Stimulated activated CD8-positive, alpha-beta memory T cell treated with anti-CD3 and anti-CD28 coated beads, Interleukin-15, amount 100 ng/mL, for 24 hours (primary cell): ENCODE measurements at regions not wholly inside any gene's neighbourhood (a gene's known extent, or its start where the extent isn't known, plus 50 kb on each side); places are given as distances from the start of the nearest gene placed in this dataset.
"Not testable (repeated sequence)": the region's sequence is repeated elsewhere in the genome, so short reads cannot be mapped to it uniquely, and the experiment has no call there.

ENCODE experiments used
- DNase-seq: peaks from one replicate; pipeline ENCODE4 v3.0.0-alpha.2; 2020; ENCODE audit warnings: low read depth

DNA sequence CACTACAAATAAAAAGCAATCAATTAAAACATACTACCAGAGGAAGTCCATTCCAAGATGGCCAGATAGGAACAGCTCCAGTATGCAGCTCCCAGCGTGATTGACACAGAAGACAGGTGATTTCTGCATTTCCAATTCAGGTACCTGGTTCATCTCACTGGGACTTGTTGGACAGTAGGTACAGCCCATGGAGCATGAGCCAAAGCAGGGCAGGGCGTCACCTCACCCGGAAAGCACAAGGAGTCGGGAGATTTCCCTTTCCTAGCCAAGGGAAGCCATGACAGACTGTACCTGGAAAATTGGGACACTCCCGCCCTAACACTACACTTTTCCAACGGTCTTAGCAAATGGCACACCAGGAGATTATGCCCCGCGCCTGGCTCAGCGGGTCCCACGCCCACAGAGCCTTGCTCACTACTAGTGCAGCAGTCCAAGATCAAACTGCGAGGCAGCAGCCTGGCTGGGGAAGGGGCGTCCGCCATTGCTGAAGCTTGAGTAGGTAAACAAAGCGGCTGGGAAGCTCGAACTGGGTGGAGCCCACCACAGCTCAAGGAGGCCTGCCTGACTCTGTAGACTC, 106.0 kb downstream of the BUD13 start:
- not testable (repeated sequence) for DNase-seq

DNA sequence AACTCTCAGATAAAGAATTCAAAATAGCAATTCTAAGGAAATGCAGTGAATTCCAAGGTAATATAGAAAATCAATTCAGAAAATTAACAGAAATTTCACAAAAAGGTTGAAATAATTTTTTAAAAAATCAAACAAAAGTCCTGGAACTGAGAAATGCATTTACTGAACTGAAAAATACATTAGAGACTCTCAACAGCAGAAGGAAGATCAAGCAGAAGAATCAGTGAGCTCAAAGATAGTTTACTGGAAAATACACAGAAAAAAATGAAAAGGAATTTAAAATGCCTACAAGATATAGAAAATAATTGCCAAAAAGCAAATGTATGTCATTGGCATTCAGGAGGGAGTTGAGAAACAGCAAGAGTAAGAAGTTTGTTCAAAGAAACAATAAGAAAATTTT, 107.3 kb downstream of the BUD13 start:
- no peak for DNase-seq

DNA sequence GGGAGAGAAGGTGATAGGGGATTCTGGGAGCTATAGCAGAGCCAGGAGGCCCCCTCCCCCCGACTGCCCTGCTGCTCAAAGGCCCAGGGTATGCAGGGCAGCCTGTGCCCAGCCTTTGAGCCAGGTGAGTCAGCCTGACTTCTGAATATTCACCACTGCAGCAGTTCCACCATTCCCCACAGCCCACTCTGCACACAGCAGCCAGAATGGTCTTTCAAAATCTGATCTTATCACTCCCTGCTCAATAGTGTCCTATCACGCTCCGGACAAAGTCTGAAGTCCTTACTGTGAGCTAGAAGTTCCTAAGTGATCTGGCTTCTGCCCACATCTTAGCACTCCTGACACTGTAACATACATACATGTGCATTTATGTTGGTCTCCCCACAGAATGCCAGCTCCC, 111.7 kb downstream of the BUD13 start:
- DNase-seq, result no peak

DNA sequence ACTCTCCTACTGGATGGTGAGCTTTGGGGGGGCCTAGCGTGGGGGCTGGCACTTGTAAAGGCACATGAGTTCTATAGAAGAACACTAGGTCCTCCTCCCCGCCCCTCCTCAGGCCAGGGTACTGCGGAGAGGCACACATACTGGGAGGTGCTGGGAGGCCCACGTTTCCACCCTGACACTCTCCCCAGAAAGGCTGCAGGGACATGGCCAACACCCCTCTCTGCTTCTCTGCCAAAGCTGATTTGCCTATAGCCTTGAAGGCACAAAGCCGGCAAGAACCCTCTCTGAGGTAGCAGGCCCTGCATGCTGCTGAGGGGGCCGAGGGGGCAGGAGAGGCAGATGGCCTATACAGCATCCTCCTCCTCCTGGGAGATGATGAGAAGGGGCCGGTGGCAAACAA, 112.8 kb downstream of the BUD13 start:
- no peak for DNase-seq

DNA sequence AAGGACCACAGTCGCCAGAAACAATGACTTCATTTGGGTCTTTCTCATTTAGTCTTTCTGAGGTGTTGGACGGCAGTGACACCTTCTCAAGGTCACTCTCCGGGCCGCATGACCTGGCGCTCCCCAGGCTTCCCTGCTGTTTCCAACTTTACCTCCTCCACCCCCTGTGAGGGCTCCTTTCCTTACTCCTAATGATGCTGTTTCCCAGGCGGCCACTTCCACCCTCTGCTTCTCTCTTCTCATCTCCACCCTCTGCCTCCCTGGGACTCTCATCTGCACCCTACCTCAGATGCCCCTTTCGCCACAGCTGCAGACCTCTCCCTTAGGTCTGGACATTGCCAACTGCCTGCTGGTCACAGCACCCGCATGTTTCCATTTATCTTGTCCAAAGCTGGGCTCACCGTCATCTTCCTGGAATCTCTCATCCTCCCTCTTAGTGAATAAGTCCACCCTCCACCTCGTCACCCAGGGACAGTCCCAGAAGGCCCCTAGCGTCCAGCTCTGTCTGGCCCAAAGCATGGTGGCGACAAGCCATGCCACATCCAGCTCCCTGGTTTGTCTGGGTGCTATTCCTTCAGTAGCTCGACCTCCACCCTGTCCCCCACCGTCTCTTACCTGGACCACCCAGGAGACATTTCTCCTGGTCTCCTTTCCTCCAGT, 113.8 kb downstream of the BUD13 start:
- no peak for DNase-seq

DNA sequence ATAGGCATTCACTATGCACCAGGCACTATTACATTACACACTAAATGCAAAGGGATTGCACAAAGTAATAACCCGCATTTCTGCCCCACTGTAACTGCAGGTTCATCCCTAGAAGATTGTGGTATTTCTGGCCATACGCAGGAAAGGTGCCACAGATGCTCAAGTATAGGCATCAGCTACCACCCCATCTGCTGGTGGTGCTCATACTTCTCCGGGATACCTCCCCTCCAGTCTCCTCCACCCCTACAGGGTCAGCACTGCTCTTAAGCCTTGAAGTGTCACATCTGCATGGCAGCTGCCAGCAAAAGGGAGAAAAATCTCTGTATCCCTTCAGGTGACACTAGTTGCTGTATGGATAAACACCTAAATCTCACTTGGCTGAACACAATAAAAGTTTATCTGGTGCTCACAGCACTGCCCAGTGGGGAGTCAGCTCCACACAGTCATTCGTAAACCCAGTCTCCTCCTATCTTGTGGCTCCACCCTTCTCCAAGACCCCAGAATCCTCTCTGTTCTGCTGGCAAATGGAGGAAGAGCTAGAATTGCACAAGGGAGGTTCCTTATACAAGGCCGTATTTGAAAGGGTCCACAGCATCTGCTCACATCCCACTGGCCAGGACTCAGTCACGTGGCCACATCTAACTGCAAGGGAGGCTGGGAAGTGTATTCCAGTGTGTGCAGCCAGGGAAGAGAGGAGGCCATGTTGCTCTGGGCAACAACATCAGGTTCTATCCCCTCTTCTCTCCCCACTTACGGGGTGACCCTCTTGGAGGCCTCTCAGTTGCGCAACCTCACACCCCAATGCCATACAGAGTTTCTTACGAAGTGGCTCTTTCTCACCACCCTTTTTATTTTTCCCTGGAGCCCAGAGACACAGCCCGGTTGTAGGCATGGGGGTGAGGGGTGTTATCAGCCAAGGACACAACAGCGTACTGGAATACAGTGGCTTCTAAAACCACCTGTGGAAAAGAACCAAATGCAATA, 114.7 kb downstream of the BUD13 start:
- DNase-seq, result no peak

DNA sequence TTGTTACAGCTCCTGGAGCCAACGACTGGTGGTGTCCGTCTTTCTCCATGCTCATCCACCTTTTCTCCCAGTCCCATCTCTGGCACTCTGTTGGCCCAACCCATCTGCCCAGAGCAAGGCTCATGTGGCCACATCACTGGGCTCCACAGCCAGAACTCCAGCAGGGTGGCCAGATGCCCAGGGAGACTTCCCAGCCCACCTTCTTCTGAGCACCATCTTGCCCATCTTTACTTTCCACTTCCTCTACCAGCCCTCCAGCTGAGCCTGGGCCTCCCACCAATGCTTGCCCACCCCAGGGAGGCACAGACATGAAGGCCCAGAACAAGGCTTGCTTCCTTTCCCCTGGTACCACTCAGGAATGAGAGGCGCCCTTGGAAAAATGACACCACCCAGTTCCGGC, 116.8 kb downstream of the BUD13 start:
- no peak for DNase-seq

DNA sequence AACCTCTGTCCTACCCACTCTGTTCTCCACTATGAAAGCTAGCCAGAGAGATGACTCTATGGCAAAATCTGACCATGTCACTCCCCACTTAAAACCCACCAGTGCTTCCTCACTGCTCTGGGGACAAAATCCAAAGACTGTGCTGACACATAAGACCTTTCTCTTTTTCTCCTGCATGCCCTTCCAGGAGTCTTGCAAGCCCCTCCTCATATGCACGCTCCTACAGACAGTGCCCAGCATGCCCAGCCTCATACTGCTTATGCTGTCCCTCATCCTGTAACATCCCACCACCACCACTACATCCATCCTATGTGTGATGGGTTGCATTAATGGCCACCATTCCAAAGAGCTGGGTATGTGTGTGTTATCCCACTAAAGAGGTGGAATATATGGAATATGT, 118.3 kb downstream of the BUD13 start:
- DNase-seq, result no peak

DNA sequence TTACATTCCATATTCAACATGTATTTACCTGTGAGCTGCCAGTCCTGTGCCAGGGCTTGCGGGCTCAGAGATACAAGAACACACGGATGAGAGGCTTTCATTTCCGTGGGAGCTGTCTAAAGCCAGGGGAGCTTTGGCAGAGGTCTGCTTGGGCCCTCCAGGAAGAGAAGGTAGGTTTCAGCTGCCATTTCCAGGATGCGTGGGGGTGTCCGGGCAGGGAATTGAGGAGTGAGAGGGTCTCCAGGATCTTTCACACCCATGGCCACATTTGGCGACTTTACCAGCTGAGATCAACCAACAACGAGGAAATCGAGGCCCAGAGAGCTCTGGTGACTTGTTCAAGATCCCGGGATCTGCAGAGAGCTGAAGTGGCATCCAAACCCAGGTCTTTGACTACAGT, 119.6 kb downstream of the BUD13 start:
- DNase-seq, result no peak

DNA sequence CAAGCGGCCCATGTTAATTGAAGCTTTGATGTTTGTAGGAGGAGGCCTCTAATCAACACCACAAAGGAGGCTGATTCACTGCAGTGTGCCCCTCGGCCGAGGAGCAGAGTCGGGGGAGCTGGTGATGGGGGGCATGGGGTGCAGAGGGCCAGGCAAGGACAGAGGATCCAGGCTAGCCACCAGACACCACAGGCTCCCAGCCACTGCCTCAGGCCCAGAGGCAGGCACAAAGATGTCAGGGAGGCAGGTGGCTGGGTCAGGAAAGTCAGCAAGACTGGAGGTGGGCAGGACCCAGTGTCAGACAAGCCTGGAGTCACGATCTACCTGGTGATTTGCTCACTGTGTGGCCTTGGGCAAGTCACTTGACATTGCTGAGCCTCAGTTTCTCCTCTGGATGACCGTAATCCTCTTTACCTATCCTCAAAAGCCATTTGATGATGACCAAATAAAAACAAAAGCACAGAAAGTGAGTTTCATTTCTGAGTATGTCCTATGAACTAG, 121.0 kb downstream of the BUD13 start:
- DNase-seq, result no peak

DNA sequence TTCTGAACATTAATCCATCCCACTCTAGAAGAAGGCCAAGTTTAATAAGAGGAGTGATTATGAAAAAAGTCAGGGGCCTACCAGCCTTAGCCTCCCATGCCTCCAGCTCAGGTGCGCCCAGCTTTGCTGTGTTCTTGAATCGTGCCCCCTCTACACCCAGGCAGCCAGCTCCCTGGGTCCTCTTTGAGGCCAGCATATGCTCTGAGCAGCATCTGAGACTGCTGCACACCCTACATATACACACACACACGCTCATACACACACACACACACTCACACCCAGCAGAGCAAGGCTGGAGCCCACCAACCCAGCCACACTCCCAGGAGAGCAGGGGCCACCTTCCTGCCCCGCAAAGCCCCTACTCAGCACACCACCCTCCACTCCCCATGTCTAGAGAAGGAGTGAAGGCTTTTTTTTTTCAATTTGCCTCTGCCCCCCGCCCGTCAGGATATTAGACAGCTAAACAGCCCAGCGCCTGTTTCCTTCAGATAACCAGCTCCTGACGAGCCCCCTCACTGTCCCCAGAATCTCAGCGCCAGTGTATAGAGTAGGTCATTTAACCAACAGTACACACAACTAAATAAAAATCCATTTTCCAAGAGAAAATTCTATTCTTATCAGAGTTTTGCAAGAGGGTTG, 121.6 kb downstream of the BUD13 start:
- DNase-seq, result no peak

DNA sequence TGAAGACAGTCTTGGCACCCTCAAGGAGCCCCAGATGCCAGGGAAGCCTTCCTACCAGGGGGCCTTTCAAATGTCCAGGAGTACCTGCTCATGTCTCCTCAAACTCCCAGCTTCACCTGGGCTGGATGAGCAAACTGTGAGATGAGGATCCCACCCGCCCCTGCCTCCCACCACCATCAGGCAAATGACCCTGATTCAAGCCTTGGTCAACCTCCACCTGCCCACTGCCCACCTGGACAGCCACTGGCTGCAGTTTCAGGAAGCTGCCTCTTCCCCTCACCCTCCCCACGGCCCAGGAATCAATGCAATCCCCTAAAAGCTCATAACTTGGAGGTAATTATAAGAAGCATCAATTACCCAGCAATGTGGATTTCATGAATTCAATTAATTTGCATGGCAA, 122.7 kb downstream of the BUD13 start:
- DNase-seq, result no peak

DNA sequence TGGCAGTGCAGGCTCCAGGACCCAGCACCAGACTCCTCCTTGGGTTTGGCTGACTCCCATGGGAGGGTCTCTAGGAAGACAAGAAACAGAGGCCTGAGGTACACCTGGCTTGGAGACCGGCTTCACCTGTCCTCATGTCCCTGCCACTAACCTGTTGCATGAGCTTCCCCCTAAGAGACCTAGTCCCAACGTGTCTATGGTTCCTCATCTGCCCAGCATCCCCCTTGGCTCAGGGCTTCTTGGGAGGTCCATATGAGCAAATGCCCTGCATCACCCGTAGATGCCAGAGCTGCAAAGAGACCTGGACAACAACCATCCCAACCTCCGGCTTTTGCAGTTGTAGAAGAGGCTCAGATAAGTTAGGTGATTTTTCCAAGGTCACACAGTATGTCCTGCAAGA, 123.5 kb downstream of the BUD13 start:
- no peak for DNase-seq

DNA sequence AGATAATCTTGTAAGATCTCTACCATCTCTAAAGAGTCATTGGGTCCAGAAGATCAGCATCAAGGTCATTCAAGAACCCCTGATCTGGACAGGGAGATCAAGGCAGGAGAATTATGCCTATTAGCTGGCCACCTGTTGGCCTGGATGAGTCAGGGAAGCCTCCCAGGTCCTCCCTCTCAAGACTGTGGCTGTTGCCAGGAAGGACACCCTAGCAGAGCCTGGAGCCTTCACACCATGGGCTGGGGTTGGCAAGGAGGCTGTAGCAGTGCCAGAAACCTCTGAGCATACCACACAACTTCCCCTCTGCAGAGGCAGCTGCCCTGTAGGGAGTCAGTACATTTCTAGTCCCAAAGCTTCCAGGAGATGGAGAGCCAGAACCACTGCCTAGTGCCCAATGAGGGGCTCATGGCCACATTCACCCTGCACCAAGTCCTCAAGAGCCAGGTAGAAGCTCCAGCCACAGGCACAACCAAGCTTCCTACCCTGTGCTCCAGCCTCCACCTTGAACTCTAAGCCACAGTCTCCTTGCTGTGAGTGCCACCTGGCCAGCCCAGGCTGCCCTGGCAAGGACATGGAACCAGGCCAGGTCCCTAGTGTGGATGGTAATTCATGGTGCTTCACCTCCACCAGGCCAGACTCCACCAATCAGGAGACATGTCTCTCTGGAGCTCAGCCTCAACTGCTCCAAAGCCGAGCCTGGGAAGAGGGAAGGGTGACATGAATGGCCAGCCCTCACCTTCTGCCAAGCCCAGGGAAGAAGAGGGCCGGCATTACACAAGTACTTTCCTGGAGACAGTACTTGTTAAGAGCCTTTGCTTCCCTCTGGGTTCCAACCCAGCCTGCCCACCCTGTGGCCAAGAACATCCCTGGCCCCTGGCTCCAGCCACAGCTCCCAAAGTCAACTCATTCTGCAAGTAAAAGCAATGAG, 124.3 kb downstream of the BUD13 start:
- DNase-seq, result no peak

DNA sequence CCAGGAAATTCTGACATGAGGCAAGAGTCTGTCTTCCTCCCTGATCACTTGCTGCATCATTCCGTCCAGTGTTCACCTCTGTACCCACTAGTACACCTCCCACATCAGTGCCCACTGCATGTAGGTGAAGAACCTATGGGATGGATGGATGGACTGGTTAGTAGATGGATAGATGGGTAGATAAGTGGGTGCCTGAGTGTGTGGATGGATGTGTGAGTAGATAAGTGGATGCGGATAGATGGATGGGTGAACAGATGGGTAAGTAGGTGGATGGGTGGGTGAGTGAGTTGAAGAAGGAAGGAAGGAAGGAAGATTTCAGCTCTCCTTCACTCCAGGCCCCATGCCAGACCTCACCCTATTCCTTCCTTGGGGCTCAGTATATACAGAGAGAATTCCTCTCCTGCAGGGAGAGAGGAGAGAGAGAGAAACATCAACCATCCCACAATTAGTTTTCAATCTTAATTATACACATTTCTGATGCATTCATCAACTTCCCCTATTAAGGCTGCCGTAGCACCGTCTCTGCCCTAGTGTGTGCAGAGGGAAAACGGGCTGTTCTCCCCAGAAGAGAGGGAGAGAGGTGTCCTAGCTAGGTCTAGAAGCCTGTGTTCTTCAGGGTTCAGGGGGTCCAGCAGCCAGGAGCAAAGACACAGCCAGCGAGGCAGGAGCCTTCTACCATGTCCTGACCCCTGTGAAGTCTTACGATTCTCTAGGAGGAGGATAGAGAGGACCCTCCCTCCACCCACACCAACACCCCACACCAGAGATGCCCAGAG, 125.3 kb downstream of the BUD13 start:
- DNase-seq, result no peak

DNA sequence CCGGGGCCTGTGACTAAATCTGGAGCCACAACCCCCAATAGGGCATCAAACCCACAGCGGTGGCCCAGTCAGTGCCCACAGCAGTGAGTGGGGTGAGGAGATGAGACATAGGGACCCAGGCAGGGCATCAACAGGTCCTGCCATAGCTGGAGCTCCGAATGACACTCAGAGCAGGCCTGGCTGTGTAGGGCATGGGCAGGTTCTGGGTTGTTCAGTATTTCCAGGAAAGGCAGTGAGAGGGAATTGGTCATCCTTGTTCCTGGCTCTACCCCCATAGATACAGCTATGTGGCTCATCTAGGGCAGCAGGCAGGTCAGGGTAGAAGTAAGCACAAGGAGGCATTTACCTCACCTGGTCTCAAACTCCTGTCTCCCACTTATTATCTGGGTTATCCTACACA, 126.6 kb downstream of the BUD13 start:
- DNase-seq, result no peak

DNA sequence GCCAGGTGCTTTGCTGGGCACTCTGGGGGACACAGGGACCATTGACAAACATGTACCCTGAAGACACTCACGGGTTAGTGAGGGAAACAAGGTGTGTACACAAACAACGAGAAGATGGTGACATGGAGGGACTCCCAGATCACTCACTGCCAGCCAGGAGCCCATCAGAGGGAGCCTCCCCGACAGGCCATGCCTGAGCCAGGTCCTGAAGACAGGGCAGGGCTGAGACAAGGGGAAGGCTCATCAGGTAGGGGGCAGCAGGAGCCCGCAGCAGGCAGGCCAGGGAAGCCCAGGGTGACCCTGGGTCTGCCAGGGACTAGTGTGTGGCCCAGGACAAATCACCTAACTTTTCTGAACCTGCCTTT, 127.9 kb downstream of the BUD13 start:
- no peak for DNase-seq

DNA sequence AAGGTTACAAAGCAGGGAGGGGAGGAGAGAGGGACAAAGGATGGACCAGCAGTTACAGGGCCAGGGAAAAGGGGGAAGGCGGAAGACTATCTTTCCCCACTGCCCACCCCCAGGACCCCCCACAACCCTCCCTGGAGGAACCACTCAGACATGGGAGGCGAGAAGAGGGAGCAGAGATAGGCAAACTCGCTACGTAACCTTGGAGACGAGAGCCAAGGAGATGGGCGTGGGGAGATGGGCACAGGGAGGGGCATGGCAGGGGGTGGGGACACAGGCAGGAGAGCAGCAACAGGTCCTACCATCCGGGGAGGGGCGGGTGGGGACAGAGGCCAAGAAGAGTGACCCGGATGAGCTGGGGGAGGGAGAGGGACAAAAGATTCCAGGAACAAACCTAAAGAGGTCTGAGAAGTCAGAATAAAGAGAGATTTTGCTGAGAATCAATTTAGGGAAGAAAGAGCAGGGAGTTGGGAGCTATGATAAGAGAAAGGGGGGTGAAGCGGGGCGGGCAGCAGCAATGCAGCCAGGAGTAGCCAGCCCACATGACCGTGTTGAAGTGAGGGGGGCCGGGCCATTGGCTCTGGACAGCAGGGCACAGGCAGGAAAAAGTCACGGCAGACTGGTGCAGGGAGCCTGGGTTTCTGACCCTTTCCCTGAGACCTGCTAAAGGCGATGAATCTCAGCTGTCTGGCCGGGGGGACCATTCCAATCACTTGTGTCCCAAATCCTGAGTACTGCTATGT, 128.4 kb downstream of the BUD13 start:
- DNase-seq, result no peak

DNA sequence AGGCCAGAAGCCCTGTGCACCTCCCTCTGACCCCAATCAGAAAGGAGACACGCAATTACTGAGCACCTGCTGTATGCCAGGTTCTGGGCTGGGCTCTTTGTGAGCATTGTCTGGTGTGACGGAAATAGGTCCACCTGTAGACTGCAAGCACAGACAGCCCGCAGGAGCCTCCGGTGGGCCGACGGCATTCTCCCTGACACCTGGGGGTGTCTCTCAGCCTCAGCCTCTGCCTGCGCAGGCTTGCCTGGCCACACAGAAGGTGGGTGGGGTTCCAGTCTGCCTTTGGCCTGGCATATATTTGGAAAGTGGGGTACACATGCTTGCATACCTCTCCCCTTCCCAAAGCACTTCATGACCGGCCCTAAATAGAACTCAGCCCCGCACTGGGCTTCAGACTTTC, 129.3 kb downstream of the BUD13 start:
- no peak for DNase-seq

DNA sequence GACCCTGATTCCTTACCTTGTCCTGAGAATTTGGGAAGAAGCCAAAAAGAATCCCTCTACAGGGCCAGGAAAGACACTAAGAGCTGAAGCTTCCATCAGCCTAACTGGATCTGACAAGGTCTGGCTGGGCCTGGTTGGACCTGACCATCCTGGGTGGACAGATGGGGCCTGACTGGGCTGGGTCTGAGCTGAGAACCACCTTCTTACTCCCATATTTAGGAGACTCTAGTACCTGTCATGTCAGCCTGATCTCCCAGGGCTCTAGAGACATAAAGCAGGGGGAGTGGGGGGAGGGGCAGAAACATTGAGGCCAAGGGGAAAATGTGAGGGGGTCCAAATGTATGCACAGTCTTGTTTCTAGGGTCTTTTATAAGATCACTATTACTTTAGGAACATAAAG, 129.9 kb downstream of the BUD13 start:
- no peak for DNase-seq
